PC-3 (cell line): ENCODE measurements at regions not wholly inside any gene's neighbourhood (a gene's known extent, or its start where the extent isn't known, plus 50 kb on each side); places are given as distances from the start of the nearest gene placed in this dataset.

ENCODE experiments used
- ATAC-seq: fragments of 200-7000 bp; cut with Tn5 transposase; 2 replicates; pipeline ENCODE4 v1.9.1; 2020; ENCODE audit warnings: mild to moderate bottlenecking, moderate library complexity
- BruUV-seq: library from RNA; stranded (reverse); fragments of 400-500 nt; replicated peaks from 2 replicates; lab custom pipeline; 2021; lab: Mats Ljungman, UMichigan
- CTCF ChIA-PET: fragments of 300-600 bp; sonication (Branson Sonifier 250); formaldehyde crosslinking; loops from one replicate; lab custom pipeline; 2022; ENCODE audit warnings: antibody characterized with exemption; lab: Charles Lee
- POLR2A ChIA-PET: fragments of 300-600 bp; sonication (Branson Sonifier 250); formaldehyde crosslinking; loops from one replicate; lab custom pipeline; 2022; ENCODE audit warnings: antibody characterized with exemption; ENCODE audit not compliant: unreplicated experiment; lab: Charles Lee
- DNase-seq: peaks from one replicate; pipeline ENCODE4 v3.0.0-alpha.2; 2015
- H2AFZ ChIP-seq: fragments of 300-600 bp; sonication (generic); 2 replicates; pipeline ENCODE4 v1.6.0; 2016; ENCODE audit warnings: antibody characterized with exemption, low read length
- H3F3A ChIP-seq: fragments of 300-600 bp; sonication (generic); one replicate; pipeline ENCODE4 v1.6.0; 2017; ENCODE audit warnings: antibody characterized with exemption, low read length, control low read depth, mild to moderate bottlenecking; ENCODE audit not compliant: unreplicated experiment
- H3K27ac ChIP-seq: fragments of 300-600 bp; sonication (generic); 2 replicates; pipeline ENCODE4 v1.5.1; 2016; ENCODE audit warnings: mild to moderate bottlenecking, low read length
- H3K27me3 ChIP-seq: fragments of 300-600 bp; sonication (generic); 2 replicates; pipeline ENCODE4 v1.6.1; 2016; ENCODE audit warnings: low read length, mixed read lengths
- H3K36me3 ChIP-seq: fragments of 300-600 bp; sonication (generic); 2 replicates; pipeline ENCODE4 v1.6.1; 2016; ENCODE audit warnings: low read depth, mixed run types, low read length, mixed read lengths
- H3K4me1 ChIP-seq: fragments of 300-600 bp; sonication (generic); 2 replicates; pipeline ENCODE4 v1.5.1; 2016; ENCODE audit warnings: low read length; ENCODE audit not compliant: insufficient read depth
- H3K4me2 ChIP-seq: fragments of 300-600 bp; sonication (generic); 2 replicates; pipeline ENCODE4 v1.6.0; 2016; ENCODE audit warnings: low read length
- H3K4me3 ChIP-seq: fragments of 300-600 bp; sonication (generic); 2 replicates; pipeline ENCODE4 v1.5.1; 2016; ENCODE audit warnings: mild to moderate bottlenecking, low read length, mixed read lengths
- H3K79me2 ChIP-seq: fragments of 300-600 bp; sonication (generic); 2 replicates; pipeline ENCODE4 v1.6.1; 2017; ENCODE audit warnings: low read length, mixed read lengths
- H3K9ac ChIP-seq: fragments of 300-600 bp; sonication (generic); 2 replicates; pipeline ENCODE4 v1.6.0; 2016; ENCODE audit warnings: mild to moderate bottlenecking, low read length
- H3K9me2 ChIP-seq: fragments of 300-600 bp; sonication (generic); replicated peaks from 2 replicates; pipeline ENCODE4 v1.6.1; 2016; ENCODE audit warnings: mixed run types, low read length, mixed read lengths
- H3K9me3 ChIP-seq: fragments of 300-600 bp; sonication (generic); 2 replicates; pipeline ENCODE4 v1.6.1; 2016; ENCODE audit warnings: low read length, mixed read lengths
- H4K20me1 ChIP-seq: fragments of 300-600 bp; sonication (generic); 2 replicates; pipeline ENCODE4 v1.6.1; 2016; ENCODE audit warnings: low read length, mixed read lengths
- EZH2 ChIP-seq: fragments of 300-600 bp; sonication (generic); IDR thresholded peaks from one replicate; pipeline ENCODE4 v1.6.1; 2017; ENCODE audit warnings: antibody characterized with exemption, mild to moderate bottlenecking, low read length; ENCODE audit not compliant: unreplicated experiment
- EZH2phosphoT487 ChIP-seq: fragments of 300-600 bp; sonication (generic); IDR thresholded peaks from 2 replicates; pipeline ENCODE4 v1.6.1; 2018; ENCODE audit warnings: mild to moderate bottlenecking, antibody characterized with exemption, low read length, borderline replicate concordance
- intact Hi-C: fragments of 100-400 bp; cut with micrococcal nuclease; formaldehyde crosslinking; loops from 2 replicates; pipeline ENCODE4 v1.9.0; 2023
- TF ChIP-seq, protein P1 (sequence below): fragments of 300-600 bp; sonication (generic); conservative IDR thresholded peaks from 2 replicates; pipeline ENCODE4 v1.5.1; 2017; ENCODE audit warnings: antibody characterized with exemption, low read depth, mild to moderate bottlenecking, low read length

DNA sequence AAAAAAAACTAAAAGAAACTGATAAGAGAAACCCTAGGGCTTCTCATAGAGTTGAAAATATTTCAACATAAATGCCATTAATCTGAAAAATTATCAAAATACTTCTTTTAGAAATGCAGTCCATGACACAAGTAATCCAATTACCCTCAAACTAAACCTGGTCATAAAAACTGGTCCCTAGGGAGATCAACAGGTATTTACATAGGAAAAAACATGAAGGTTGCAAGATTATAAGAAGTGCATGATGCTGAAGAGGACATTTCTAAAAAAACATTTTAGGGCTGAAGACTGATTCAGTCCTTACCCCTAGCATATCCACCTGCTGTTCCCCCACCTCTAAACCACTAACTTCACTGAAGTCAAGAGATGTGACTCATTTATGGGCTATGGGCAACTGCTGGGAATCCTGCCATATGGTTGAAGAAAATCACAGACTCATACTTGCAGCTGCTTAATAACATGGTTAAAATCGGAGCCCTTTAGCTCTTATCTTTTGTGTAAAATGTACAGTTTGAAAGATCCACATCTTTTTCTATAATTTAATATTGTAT lies 131.0 kb upstream of the RUNX1 start:
- ChIA-PET CTCF (no interaction called here), POLR2A (no interaction called here)
- H4K20me1 ChIP-seq = no peaks in the 10 kb centered on the region

DNA sequence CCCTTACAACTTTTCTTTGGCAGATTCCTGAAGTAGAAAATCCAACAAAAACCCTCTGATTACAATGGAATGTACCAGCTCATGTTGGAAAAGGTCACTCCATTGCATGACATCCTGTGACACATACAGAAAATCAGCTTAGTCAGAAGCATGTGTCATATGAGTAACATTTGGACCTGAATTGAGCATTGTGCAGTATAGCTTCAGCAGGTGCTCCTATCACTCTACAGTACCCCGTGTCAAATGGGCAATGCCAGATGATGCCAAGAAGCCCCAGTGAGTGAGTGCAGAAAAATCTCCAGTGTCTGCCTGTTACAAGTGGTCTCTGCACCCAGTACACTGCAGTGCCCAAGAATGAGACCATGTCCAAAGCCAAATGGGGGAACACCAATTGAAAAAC lies 129.7 kb upstream of the RUNX1 start:
- Histone ChIP-seq H3K27me3 (no peaks in the 10 kb centered on the region), H3K9me3 (peaks cover 4% of the 10 kb centered on the region; the same call in 1 of the 2 replicates), H3K4me2 (no peak overlapping the region), H4K20me1 (no peaks in the 10 kb centered on the region), H3K79me2 (no peaks in the 10 kb centered on the region), H3K36me3 (peaks cover 3% of the 10 kb centered on the region; the same call in 1 of the 2 replicates), H3K27ac (peak overlapping the region; percentile 83), H3K4me1 (peaks cover 25% of the 10 kb centered on the region), H2AFZ (no peak overlapping the region), H3K9ac (peak overlapping the region; percentile 32; the same call in 1 of the 2 replicates), H3K4me3 (no peak overlapping the region), H3F3A (no peaks in the 10 kb centered on the region), H3K9me2 (no peaks in the 10 kb centered on the region)
- CTCF ChIA-PET = interaction anchor here (0.5 to 1.0 kb wide), 2 partner anchors 11 to 437 kb away, joined by 3 read pairs; no protein-coding TSS in a partner anchor
- TF ChIP-seq EZH2phosphoT487 = no peak
- TF ChIP-seq EZH2 = no peak
- TF ChIP-seq, protein P1, sequence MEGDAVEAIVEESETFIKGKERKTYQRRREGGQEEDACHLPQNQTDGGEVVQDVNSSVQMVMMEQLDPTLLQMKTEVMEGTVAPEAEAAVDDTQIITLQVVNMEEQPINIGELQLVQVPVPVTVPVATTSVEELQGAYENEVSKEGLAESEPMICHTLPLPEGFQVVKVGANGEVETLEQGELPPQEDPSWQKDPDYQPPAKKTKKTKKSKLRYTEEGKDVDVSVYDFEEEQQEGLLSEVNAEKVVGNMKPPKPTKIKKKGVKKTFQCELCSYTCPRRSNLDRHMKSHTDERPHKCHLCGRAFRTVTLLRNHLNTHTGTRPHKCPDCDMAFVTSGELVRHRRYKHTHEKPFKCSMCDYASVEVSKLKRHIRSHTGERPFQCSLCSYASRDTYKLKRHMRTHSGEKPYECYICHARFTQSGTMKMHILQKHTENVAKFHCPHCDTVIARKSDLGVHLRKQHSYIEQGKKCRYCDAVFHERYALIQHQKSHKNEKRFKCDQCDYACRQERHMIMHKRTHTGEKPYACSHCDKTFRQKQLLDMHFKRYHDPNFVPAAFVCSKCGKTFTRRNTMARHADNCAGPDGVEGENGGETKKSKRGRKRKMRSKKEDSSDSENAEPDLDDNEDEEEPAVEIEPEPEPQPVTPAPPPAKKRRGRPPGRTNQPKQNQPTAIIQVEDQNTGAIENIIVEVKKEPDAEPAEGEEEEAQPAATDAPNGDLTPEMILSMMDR = no peak
- no TSS peak for BruUV-seq
- ATAC-seq (peak; percentile 82), DNase-seq (peak; percentile 92)
- POLR2A ChIA-PET = no interaction called here
- intact Hi-C loops = no loop called here

More for the DNA sequence above, 131.0 kb upstream of the RUNX1 start:
- Histone ChIP-seq H2AFZ (no peak overlapping the region), H3K36me3 (peaks cover 3% of the 10 kb centered on the region; the same call in 1 of the 2 replicates), H3K4me3 (no peak overlapping the region), H3K9me3 (peaks cover 4% of the 10 kb centered on the region; the same call in 1 of the 2 replicates), H3K27me3 (no peaks in the 10 kb centered on the region), H3F3A (no peaks in the 10 kb centered on the region), H3K4me2 (no peak overlapping the region), H3K9me2 (no peaks in the 10 kb centered on the region), H3K79me2 (no peaks in the 10 kb centered on the region), H3K4me1 (peaks cover 25% of the 10 kb centered on the region), H3K9ac (no peak overlapping the region), H3K27ac (peak overlapping the region; percentile 83)
- DNase-seq (peak; percentile 91), ATAC-seq (peak; percentile 78)
- no peak for TF ChIP-seq EZH2phosphoT487
- TF ChIP-seq, protein P1 = no peak
- BruUV-seq = no TSS peak
- intact Hi-C loops = no loop called here

- H3K4me1 ChIP-seq = peaks cover 25% of the 10 kb centered on the region
- no peaks in the 10 kb centered on the region for H3F3A ChIP-seq
- ChIA-PET CTCF (no interaction called here), POLR2A (no interaction called here)
- intact Hi-C loops = no loop called here
- no peak for DNase-seq
- H3K4me2 ChIP-seq = peak overlapping the region; percentile 3; the same call in 1 of the 2 replicates
- peaks cover 4% of the 10 kb centered on the region; the same call in 1 of the 2 replicates for H3K9me3 ChIP-seq
- no peaks in the 10 kb centered on the region for H3K27me3 ChIP-seq
- peaks cover 3% of the 10 kb centered on the region; the same call in 1 of the 2 replicates for H3K36me3 ChIP-seq
- TSS peak; percentile 89 for BruUV-seq
- no peak for ATAC-seq
- no peak overlapping the region for H2AFZ ChIP-seq
- H3K9me2 ChIP-seq = no peaks in the 10 kb centered on the region
- H3K9ac ChIP-seq = peak overlapping the region; percentile 27; the same call in 1 of the 2 replicates
- TF ChIP-seq, protein P1 = no peak
- TF ChIP-seq EZH2phosphoT487 (no peak), EZH2 (no peak)
- H3K79me2 ChIP-seq = no peaks in the 10 kb centered on the region
- no peak overlapping the region for H3K4me3 ChIP-seq
- no peaks in the 10 kb centered on the region for H4K20me1 ChIP-seq
- H3K27ac ChIP-seq = peak overlapping the region; percentile 83
These were observed 129.0 kb upstream of the RUNX1 start for GRCh38 chr21:35178098-35178497.
